Panc1 (cell line): ENCODE measurements at regions not wholly inside any gene's neighbourhood (a gene's known extent, or its start where the extent isn't known, plus 50 kb on each side); places are given as distances from the start of the nearest gene placed in this dataset.

Source experiments
- ATAC-seq: fragments of 200-7000 bp; cut with Tn5 transposase; 2 replicates; pipeline ENCODE4 v1.9.1; 2020; ENCODE audit warnings: mild to moderate bottlenecking, moderate library complexity
- BruUV-seq: library from RNA; stranded (reverse); fragments of 400-500 nt; replicated peaks from 2 replicates; lab custom pipeline; 2021; lab: Mats Ljungman, UMichigan
- CTCF ChIA-PET: fragments of 300-600 bp; sonication (Branson Sonifier 250); formaldehyde crosslinking; loops from one replicate; lab custom pipeline; 2022; ENCODE audit warnings: antibody characterized with exemption; lab: Charles Lee
- POLR2A ChIA-PET: fragments of 300-600 bp; sonication (Branson Sonifier 250); formaldehyde crosslinking; loops from one replicate; lab custom pipeline; 2022; ENCODE audit warnings: antibody characterized with exemption; lab: Charles Lee
- DNase-seq: peaks from one replicate; pipeline ENCODE4 v3.0.0-alpha.2; 2010; ENCODE audit warnings: low read depth, low spot score
- H3K27ac ChIP-seq: 2 replicates; pipeline ENCODE4 v1.5.1; 2011; ENCODE audit warnings: mild to moderate bottlenecking, low read length, inconsistent platforms
- H3K27me3 ChIP-seq: fragments of 200-500 bp; sonication (Bioruptor generic); 2 replicates; pipeline ENCODE4 v1.6.0; 2014; ENCODE audit warnings: low read length, inconsistent platforms; ENCODE audit not compliant: control insufficient read depth, insufficient read depth
- H3K36me3 ChIP-seq: fragments of 200-500 bp; sonication (Bioruptor generic); 2 replicates; pipeline ENCODE4 v1.5.1; 2014; ENCODE audit warnings: inconsistent platforms, mild to moderate bottlenecking, low read length, moderate library complexity; ENCODE audit not compliant: control insufficient read depth, insufficient read depth
- H3K4me1 ChIP-seq: 2 replicates; pipeline ENCODE4 v1.5.1; 2011; ENCODE audit warnings: inconsistent platforms, mild to moderate bottlenecking, low read length, moderate library complexity; ENCODE audit not compliant: control insufficient read depth, insufficient read depth
- H3K4me3 ChIP-seq, 2 experiments: 2 replicates each; pipeline ENCODE4 v1.5.1; 2011 to 2012; ENCODE audit warnings: low read depth in 2 of 2, low read length in 2 of 2, mild to moderate bottlenecking in 2 of 2, inconsistent platforms in 1 of 2, moderate library complexity in 1 of 2
- H3K9me3 ChIP-seq: fragments of 200-500 bp; sonication (Bioruptor generic); 2 replicates; pipeline ENCODE4 v1.5.1; 2014; ENCODE audit warnings: low read depth, mild to moderate bottlenecking, inconsistent platforms, low read length, moderate library complexity; ENCODE audit not compliant: control insufficient read depth, insufficient read depth
- CTCF ChIP-seq: fragments of 450-650 bp; IDR thresholded peaks from 2 replicates; pipeline ENCODE4 v1.5.1; 2017; ENCODE audit warnings: mild to moderate bottlenecking
- POLR2AphosphoS5 ChIP-seq: IDR thresholded peaks from 2 replicates; pipeline ENCODE4 v1.6.1; 2012; ENCODE audit warnings: mild to moderate bottlenecking, low read depth, low read length, moderate library complexity
- REST ChIP-seq, 2 experiments: IDR thresholded peaks; 2 replicates each; pipeline ENCODE4 v1.6.1; 2011 to 2012; ENCODE audit warnings: low read depth in 2 of 2, control low read depth in 1 of 2, low read length in 1 of 2, mild to moderate bottlenecking in 1 of 2, moderate library complexity in 1 of 2; ENCODE audit not compliant: insufficient read depth in 1 of 2
- SIN3A ChIP-seq: IDR thresholded peaks from 2 replicates; pipeline ENCODE4 v1.6.1; 2012; ENCODE audit warnings: low read depth, mild to moderate bottlenecking, low read length, moderate library complexity, borderline replicate concordance; ENCODE audit not compliant: insufficient read depth
- TCF7L2 ChIP-seq: IDR thresholded peaks from 2 replicates; pipeline ENCODE4 v1.6.1; 2011; ENCODE audit warnings: mild to moderate bottlenecking, low read depth, low read length, inconsistent platforms
- in situ Hi-C: cut with HindIII; loops from 2 replicates; pipeline ENCODE4 v1.10.0; 2016; ENCODE audit warnings: low sequenced_read_pairs, low pct_unique_long_range_greater_than_20kb
- intact Hi-C: fragments of 100-400 bp; cut with micrococcal nuclease; formaldehyde crosslinking; loops from one replicate; pipeline ENCODE4 v1.10.0; 2022; ENCODE audit not compliant: unreplicated experiment

GRCh38 chr20:41748051-41748450 lies 129.9 kb upstream of the CHD6 start:
- no TSS peak for BruUV-seq
- Histone ChIP-seq H3K27ac (no peak overlapping the region), H3K4me1 (no peaks in the 10 kb centered on the region), H3K36me3 (no peaks in the 10 kb centered on the region), H3K4me3 (no peak overlapping the region), H3K9me3 (no peaks in the 10 kb centered on the region), H3K27me3 (0 out of 2 replicates have a peak, but pooled peaks cover 2% of the 10 kb centered on the region)
- ChIA-PET POLR2A (no interaction called here), CTCF (no interaction called here)
- no peak for TF ChIP-seq CTCF
- TF ChIP-seq POLR2AphosphoS5: no peak
- TF ChIP-seq SIN3A: no peak
- no peak for TF ChIP-seq TCF7L2
- no peak for TF ChIP-seq REST (IDR thresholded peaks at IDR 0.05; ENCODE audit: insufficient read depth in 1 of 2, low read depth in 2 of 2, low read length in 1 of 2)
- DNase-seq (no peak), ATAC-seq (no peak; the same call in 1 of the 2 replicates)
- in situ Hi-C loops: no loop called here
- intact Hi-C loops: no loop called here

GRCh38 chr20:41747226-41747625 lies 129.0 kb upstream of the CHD6 start:
- no peak overlapping the region for H3K4me3 ChIP-seq
- H3K9me3 ChIP-seq: no peaks in the 10 kb centered on the region
- H3K27me3 ChIP-seq: no peaks in the 10 kb centered on the region
- intact Hi-C loops (no loop called here), in situ Hi-C loops (no loop called here)
- no peaks in the 10 kb centered on the region for H3K36me3 ChIP-seq
- no peaks in the 10 kb centered on the region for H3K4me1 ChIP-seq
- DNase-seq (no peak), ATAC-seq (no peak)
- BruUV-seq: no TSS peak
- no peak overlapping the region for H3K27ac ChIP-seq
- TF ChIP-seq POLR2AphosphoS5: no peak
- no peak for TF ChIP-seq SIN3A
- TF ChIP-seq CTCF: no peak
- no peak for TF ChIP-seq REST (IDR thresholded peaks at IDR 0.05; ENCODE audit: insufficient read depth in 1 of 2, low read depth in 2 of 2, low read length in 1 of 2)
- no peak for TF ChIP-seq TCF7L2
- POLR2A ChIA-PET: no interaction called here
- CTCF ChIA-PET: no interaction called here
